GM10248 (cell line): ENCODE measurements at regions not wholly inside any gene's neighbourhood (a gene's known extent, or its start where the extent isn't known, plus 50 kb on each side); places are given as distances from the start of the nearest gene placed in this dataset.

Experiments used
- CTCF ChIA-PET: fragments of 300-600 bp; sonication (Branson Sonifier 250); formaldehyde crosslinking; extraction: SDS; loops from one replicate; lab custom pipeline; 2021; ENCODE audit warnings: antibody characterized with exemption; lab: Yijun Ruan, JAX
- POLR2A ChIA-PET: fragments of 350-650 bp; sonication (Branson Sonifier 250); formaldehyde crosslinking; extraction: SDS; loops from one replicate; lab custom pipeline; 2020; ENCODE audit warnings: antibody characterized with exemption; lab: Yijun Ruan, JAX
- DNase-seq: peaks from one replicate; pipeline ENCODE4 v3.0.0; 2012; ENCODE audit errors: extremely low spot score
- TF ChIP-seq, protein P1 (sequence below): IDR thresholded peaks from 2 replicates; pipeline ENCODE4 v1.5.1; 2012; ENCODE audit warnings: mild to moderate bottlenecking, low read depth; ENCODE audit errors: extremely low read depth, missing control alignments, control extremely low read depth

DNA sequence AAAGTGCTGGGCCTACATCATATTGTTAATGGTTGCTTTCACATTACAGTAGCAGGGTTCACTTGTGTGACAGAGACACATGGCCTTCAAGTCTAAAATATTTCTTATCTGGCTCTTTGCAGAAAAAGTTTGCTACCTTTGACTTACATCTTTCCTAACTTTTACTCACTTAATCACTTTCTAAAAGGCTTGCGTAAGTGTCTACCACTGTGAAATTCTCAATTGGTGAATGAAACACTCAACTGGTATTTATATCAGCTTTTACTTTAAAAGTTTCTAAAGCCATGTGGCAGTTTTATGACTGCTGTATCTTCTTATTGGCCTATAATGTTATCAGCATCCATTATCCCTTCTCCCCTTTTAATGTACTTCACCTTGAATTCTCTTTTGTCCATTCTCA is 554.5 kb downstream of the ZIC1 start:
- POLR2A ChIA-PET, result no interaction called here
- TF ChIP-seq, protein P1, sequence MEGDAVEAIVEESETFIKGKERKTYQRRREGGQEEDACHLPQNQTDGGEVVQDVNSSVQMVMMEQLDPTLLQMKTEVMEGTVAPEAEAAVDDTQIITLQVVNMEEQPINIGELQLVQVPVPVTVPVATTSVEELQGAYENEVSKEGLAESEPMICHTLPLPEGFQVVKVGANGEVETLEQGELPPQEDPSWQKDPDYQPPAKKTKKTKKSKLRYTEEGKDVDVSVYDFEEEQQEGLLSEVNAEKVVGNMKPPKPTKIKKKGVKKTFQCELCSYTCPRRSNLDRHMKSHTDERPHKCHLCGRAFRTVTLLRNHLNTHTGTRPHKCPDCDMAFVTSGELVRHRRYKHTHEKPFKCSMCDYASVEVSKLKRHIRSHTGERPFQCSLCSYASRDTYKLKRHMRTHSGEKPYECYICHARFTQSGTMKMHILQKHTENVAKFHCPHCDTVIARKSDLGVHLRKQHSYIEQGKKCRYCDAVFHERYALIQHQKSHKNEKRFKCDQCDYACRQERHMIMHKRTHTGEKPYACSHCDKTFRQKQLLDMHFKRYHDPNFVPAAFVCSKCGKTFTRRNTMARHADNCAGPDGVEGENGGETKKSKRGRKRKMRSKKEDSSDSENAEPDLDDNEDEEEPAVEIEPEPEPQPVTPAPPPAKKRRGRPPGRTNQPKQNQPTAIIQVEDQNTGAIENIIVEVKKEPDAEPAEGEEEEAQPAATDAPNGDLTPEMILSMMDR, result no peak
- CTCF ChIA-PET, result interaction anchor here (1.4 kb wide), 1 partner anchor 13 kb away, joined by 4 read pairs; no protein-coding TSS in a partner anchor
- no peak for DNase-seq

DNA sequence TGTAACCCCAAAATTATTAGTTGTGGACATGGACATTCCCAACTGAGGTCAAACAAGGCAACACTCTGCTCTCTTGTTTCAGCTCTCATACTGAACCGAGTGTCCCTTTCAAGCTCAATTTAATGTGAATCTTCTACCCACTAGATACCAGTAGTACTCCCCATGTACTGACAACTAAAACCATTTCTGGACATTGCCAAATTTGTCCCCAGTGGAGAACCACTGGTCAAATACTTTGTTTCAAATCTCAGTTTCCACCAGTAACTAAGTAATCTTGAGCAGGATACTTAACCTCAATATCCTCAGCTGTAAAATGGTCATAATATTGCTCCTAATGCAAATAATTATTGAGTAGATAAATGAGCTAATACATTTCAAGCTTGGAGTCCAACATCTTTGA is 566.0 kb downstream of the ZIC1 start:
- ChIA-PET POLR2A (no interaction called here), CTCF (no interaction called here)
- no peak for DNase-seq
- TF ChIP-seq, protein P1, result no peak

DNA sequence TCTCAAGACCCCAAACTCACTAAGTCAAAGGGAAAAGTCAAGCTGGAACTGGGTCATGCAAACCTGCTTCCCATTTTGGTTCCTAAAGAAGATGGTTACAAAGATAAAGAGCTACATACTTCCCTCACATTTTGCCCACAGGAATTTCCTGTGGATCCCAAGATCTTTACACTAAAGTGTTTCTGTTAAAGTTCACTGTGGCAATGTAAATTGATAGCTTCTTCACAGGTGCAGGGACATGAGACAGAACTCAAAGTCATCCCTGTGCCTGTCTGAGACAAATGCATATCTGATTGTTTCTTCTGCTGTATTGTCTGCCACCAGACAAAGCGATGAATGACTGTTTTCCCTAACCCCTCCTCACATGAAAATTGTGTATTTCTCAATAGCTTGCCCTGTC is 567.8 kb downstream of the ZIC1 start:
- DNase-seq, result no peak
- TF ChIP-seq, protein P1, result no peak
- CTCF ChIA-PET, result interaction anchor here (1.3 to 1.4 kb wide), 2 partner anchors 10 to 14 kb away, joined by 3 to 4 read pairs; no protein-coding TSS in a partner anchor
- POLR2A ChIA-PET, result no interaction called here

DNA sequence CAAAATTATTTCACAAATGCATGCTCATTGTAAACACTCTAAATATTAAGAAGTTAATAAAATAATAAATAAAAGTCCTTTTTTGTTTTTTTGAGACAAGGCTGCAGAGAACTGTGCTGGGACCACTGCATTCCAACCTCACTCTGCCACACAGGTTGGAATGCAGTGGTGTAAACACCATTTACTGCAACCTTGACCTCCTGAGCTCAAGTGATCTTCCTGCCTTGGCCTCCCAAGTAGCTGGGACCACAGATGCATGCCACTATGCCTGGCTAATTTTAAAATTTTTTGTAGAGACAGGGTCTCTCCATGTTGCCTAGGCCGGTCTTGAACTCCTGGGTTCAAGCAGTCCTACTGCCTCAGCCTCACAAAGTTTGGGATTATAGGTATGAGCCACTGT is 578.4 kb downstream of the ZIC1 start:
- TF ChIP-seq, protein P1, result no peak
- DNase-seq, result no peak
- ChIA-PET CTCF (interaction anchor here (1.0 to 1.4 kb wide), 3 partner anchors 9 to 12 kb away, joined by 3 read pairs; no protein-coding TSS in a partner anchor), POLR2A (no interaction called here)

DNA sequence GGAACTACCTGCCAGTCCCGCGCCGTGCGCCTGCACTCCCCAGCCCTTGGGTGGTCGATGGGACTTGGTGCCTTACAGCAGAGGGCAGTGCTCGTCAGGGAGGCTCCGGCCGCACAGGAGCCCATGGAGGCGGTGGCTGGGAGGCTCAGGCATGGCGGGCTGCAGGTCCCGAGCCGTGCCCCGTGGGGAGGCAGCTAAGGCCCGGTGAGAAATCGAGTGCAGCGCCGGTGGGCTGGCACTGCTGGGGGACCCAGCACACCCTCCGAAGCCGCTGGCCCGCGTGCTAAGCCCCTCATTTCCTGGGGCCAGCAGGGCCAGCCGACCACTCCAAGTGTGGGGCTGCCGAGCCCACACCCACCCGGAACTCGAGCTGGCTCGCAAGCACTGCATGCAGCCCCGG is 580.2 kb downstream of the ZIC1 start:
- no peak for DNase-seq
- TF ChIP-seq, protein P1, result no peak
- ChIA-PET CTCF (interaction anchor here (1.0 kb wide), 1 partner anchor 8 kb away, joined by 4 read pairs; no protein-coding TSS in a partner anchor), POLR2A (no interaction called here)

DNA sequence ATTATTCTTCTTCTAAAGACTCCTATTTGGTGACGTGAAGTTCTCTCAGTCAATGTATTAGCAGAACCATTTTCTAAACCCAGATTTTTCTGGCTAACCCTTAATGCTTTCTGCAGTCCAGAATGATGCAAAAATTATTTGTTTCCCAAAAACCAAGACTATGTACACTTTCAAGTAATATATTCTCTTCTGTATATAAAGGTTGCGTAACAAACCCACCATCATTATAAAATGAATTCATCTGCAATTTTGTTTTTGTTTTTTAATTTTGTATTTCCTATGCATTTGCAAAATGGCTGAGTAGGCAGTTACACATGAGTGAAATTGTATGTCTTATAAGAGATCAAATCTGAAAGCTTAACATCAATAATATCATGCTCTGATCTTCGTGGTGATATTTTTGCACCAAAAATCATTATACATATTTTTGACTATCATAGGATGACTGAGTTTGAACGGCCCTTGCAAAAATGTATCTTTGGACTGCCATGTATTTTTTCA is 593.6 kb downstream of the ZIC1 start:
- TF ChIP-seq, protein P1, result no peak
- ChIA-PET POLR2A (no interaction called here), CTCF (no interaction called here)
- no peak for DNase-seq
